Activated T-cell treated with anti-CD3 and anti-CD28 coated beads, Interleukin-2, amount 50 U/mL, for 1 hour (primary cell): ENCODE measurements at regions not wholly inside any gene's neighbourhood (a gene's known extent, or its start where the extent isn't known, plus 50 kb on each side); places are given as distances from the start of the nearest gene placed in this dataset.
"Not testable (repeated sequence)": the region's sequence is repeated elsewhere in the genome, so short reads cannot be mapped to it uniquely, and the experiment has no call there.

Experiments
- DNase-seq: peaks from one replicate; pipeline ENCODE4 v3.0.0-alpha.2; 2020

GRCh38 chr9:96130970-96131369 lies 171.0 kb downstream of the HSD17B3 start:
- no peak for DNase-seq

- DNase-seq, result no peak
Measured at GRCh38 chr9:96129747-96130146, 172.2 kb downstream of the HSD17B3 start.

- no peak for DNase-seq
Measured at GRCh38 chr9:96128880-96129279, 173.1 kb downstream of the HSD17B3 start.

GRCh38 chr9:96126321-96126881 lies 175.6 kb downstream of the HSD17B3 start:
- DNase-seq, result no peak

GRCh38 chr9:96125624-96126023 lies 176.4 kb downstream of the HSD17B3 start:
- DNase-seq, result no peak

GRCh38 chr9:96122751-96123150 lies 179.2 kb downstream of the HSD17B3 start:
- no peak for DNase-seq

GRCh38 chr9:96122282-96122681 lies 179.7 kb downstream of the HSD17B3 start:
- no peak for DNase-seq

GRCh38 chr9:96121136-96121535 lies 180.8 kb downstream of the HSD17B3 start:
- DNase-seq, result no peak

- no peak for DNase-seq
Measured at GRCh38 chr9:96117398-96118080, 184.4 kb downstream of the HSD17B3 start.

- no peak for DNase-seq
Measured at GRCh38 chr9:96116275-96117064, 185.5 kb downstream of the HSD17B3 start.

- no peak for DNase-seq
Measured at GRCh38 chr9:96115836-96116235, 186.1 kb downstream of the HSD17B3 start.

- no peak for DNase-seq
Measured at GRCh38 chr9:96113032-96113431, 188.9 kb downstream of the HSD17B3 start.

- no peak for DNase-seq
Measured at GRCh38 chr9:96109680-96110351, 192.2 kb downstream of the HSD17B3 start.

- no peak for DNase-seq
Measured at GRCh38 chr9:96108691-96109380, 193.1 kb downstream of the HSD17B3 start.

GRCh38 chr9:96107436-96107835 lies 194.5 kb downstream of the HSD17B3 start:
- DNase-seq, result no peak

- DNase-seq, result no peak
Measured at GRCh38 chr9:96100385-96101300, 201.3 kb downstream of the HSD17B3 start.

- not testable (repeated sequence) for DNase-seq
Measured at GRCh38 chr9:96090630-96091029, 211.3 kb downstream of the HSD17B3 start.

- DNase-seq, result no peak
Measured at GRCh38 chr9:96089452-96090085, 212.4 kb downstream of the HSD17B3 start.

- DNase-seq, result no peak
Measured at GRCh38 chr9:96088510-96088909, 213.0 kb downstream of the ERCC6L2 start.

- no peak for DNase-seq
Measured at GRCh38 chr9:96087669-96088299, 212.3 kb downstream of the ERCC6L2 start.
